OCI-LY1 (cell line): ENCODE measurements at regions not wholly inside any gene's neighbourhood (a gene's known extent, or its start where the extent isn't known, plus 50 kb on each side); places are given as distances from the start of the nearest gene placed in this dataset.

Experiments used
- H2AFZ ChIP-seq: fragments of 200-600 bp; sonication (generic), shearing (Covaris generic); 2 replicates; pipeline ENCODE4 v1.6.0; 2014; ENCODE audit warnings: antibody characterized with exemption, mild to moderate bottlenecking, low read length
- H3F3A ChIP-seq: fragments of 200-600 bp; sonication (generic), shearing (Covaris generic); 2 replicates; pipeline ENCODE4 v1.6.0; 2014; ENCODE audit warnings: mild to moderate bottlenecking, antibody characterized with exemption, low read length, moderate library complexity; ENCODE audit not compliant: insufficient read depth
- H3K27ac ChIP-seq: fragments of 200-600 bp; sonication (generic); 2 replicates; pipeline ENCODE4 v1.5.1; 2014; ENCODE audit warnings: low read length, mixed run types, mild to moderate bottlenecking, low read depth; ENCODE audit not compliant: poor library complexity, severe bottlenecking
- H3K27me3 ChIP-seq: fragments of 200-600 bp; sonication (generic); 2 replicates; pipeline ENCODE4 v1.6.0; 2014; ENCODE audit warnings: antibody characterized with exemption, mild to moderate bottlenecking, low read length, moderate library complexity; ENCODE audit not compliant: insufficient read depth
- H3K36me3 ChIP-seq: fragments of 200-600 bp; sonication (generic); 2 replicates; pipeline ENCODE4 v1.6.1; 2014; ENCODE audit warnings: mild to moderate bottlenecking, antibody characterized with exemption, low read length, moderate library complexity, mixed read lengths; ENCODE audit not compliant: insufficient read depth
- H3K4me1 ChIP-seq: fragments of 200-600 bp; sonication (generic); 2 replicates; pipeline ENCODE4 v1.5.1; 2014; ENCODE audit warnings: mild to moderate bottlenecking, low read length, moderate library complexity; ENCODE audit not compliant: insufficient read depth, severe bottlenecking
- H3K4me2 ChIP-seq: fragments of 200-600 bp; sonication (generic), shearing (Covaris generic); 2 replicates; pipeline ENCODE4 v1.6.1; 2014; ENCODE audit warnings: low read length
- H3K4me3 ChIP-seq: fragments of 200-600 bp; sonication (generic); 2 replicates; pipeline ENCODE4 v1.5.1; 2014; ENCODE audit warnings: low read length, low read depth, mild to moderate bottlenecking, mixed read lengths; ENCODE audit not compliant: poor library complexity, severe bottlenecking
- H3K79me2 ChIP-seq: fragments of 200-600 bp; shearing (Covaris generic); 2 replicates; pipeline ENCODE4 v1.6.1; 2016; ENCODE audit warnings: mixed run types, low read length, mixed read lengths; ENCODE audit not compliant: insufficient read depth
- H3K9ac ChIP-seq: fragments of 200-600 bp; sonication (generic), shearing (Covaris generic); 2 replicates; pipeline ENCODE4 v1.6.1; 2014; ENCODE audit warnings: mild to moderate bottlenecking, low read length, mixed read lengths
- H3K9me2 ChIP-seq: fragments of 200-600 bp; sonication (generic), shearing (Covaris generic); 2 replicates; pipeline ENCODE4 v1.6.1; 2014; ENCODE audit warnings: low read depth, mild to moderate bottlenecking, low read length, mixed read lengths
- H3K9me3 ChIP-seq: fragments of 200-600 bp; shearing (Covaris generic); 2 replicates; pipeline ENCODE4 v1.6.1; 2014; ENCODE audit warnings: low read length, mixed read lengths
- H4K20me1 ChIP-seq: fragments of 200-600 bp; sonication (generic), shearing (Covaris generic); 2 replicates; pipeline ENCODE4 v1.6.0; 2016; ENCODE audit warnings: mild to moderate bottlenecking, low read length; ENCODE audit not compliant: insufficient read depth
- CTCF ChIP-seq: fragments of 200-600 bp; sonication (generic), shearing (Covaris generic); IDR thresholded peaks from 2 replicates; pipeline ENCODE4 v1.5.1; 2017; ENCODE audit warnings: mild to moderate bottlenecking, antibody characterized with exemption, low read length, moderate library complexity, mixed read lengths
- EZH2 ChIP-seq: fragments of 200-600 bp; sonication (generic), shearing (Covaris generic); IDR thresholded peaks from 2 replicates; pipeline ENCODE4 v1.8.0; 2017; ENCODE audit warnings: borderline replicate concordance, mixed run types, mild to moderate bottlenecking, antibody characterized with exemption, low read length, moderate library complexity, mixed read lengths

DNA sequence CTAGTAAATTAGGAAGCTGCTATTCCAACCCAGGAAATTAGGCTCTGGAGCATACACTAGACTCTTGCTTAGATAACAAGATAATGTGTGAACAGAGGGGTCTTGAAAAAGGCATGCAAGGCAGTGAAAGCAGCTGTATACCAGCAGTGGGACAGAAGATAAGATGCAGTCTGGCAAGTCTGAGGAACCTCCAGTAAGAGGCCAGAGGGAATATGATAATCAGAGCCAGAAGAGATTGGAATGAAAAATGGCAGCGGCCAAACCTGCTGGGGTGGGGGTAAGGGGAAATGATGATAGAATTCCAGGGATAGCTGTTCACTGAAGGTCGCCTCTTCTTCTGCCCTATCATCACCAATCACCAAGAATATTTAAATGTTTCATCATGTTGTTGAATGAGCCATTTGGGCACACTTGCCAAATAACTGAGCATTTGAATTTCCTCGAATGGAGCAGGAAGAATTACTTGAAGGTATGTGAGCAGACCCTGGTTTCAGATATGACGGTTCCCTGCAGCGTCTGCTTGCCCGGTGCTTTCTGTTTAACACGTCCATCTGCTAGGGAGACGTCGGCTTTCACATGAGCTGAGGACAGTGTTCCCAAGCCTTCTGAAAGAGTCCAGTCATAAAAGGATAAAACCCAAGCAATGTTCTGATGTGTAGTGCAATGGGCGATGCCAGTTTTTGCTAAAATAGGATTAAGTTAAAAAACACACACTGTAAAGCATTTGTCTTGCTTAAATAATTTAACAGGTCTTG lies 173.3 kb downstream of the RWDD3 start:
- Histone ChIP-seq H3K79me2 (no peaks in the 10 kb centered on the region), H3K27me3 (no peaks in the 10 kb centered on the region), H3K9ac (no peak overlapping the region), H3K27ac (no peak overlapping the region), H3K4me2 (no peak overlapping the region), H3K9me2 (no peaks in the 10 kb centered on the region), H3F3A (no peaks in the 10 kb centered on the region), H2AFZ (no peak overlapping the region), H3K4me3 (no peak overlapping the region), H4K20me1 (no peaks in the 10 kb centered on the region), H3K36me3 (no peaks in the 10 kb centered on the region), H3K4me1 (no peaks in the 10 kb centered on the region), H3K9me3 (no peaks in the 10 kb centered on the region)
- TF ChIP-seq CTCF (no peak), EZH2 (no peak)

- Histone ChIP-seq H3K36me3 (no peaks in the 10 kb centered on the region), H2AFZ (no peak overlapping the region), H3K27ac (no peak overlapping the region), H3K79me2 (no peaks in the 10 kb centered on the region), H3K4me1 (no peaks in the 10 kb centered on the region), H3K9me3 (no peaks in the 10 kb centered on the region), H3K9me2 (no peaks in the 10 kb centered on the region), H3K4me2 (no peak overlapping the region), H3F3A (no peaks in the 10 kb centered on the region), H3K9ac (no peak overlapping the region), H3K4me3 (no peak overlapping the region), H3K27me3 (no peaks in the 10 kb centered on the region), H4K20me1 (no peaks in the 10 kb centered on the region)
- TF ChIP-seq CTCF (no peak), EZH2 (no peak)
Measured at GRCh38 chr1:95407886-95408291, 173.9 kb downstream of the RWDD3 start.

DNA sequence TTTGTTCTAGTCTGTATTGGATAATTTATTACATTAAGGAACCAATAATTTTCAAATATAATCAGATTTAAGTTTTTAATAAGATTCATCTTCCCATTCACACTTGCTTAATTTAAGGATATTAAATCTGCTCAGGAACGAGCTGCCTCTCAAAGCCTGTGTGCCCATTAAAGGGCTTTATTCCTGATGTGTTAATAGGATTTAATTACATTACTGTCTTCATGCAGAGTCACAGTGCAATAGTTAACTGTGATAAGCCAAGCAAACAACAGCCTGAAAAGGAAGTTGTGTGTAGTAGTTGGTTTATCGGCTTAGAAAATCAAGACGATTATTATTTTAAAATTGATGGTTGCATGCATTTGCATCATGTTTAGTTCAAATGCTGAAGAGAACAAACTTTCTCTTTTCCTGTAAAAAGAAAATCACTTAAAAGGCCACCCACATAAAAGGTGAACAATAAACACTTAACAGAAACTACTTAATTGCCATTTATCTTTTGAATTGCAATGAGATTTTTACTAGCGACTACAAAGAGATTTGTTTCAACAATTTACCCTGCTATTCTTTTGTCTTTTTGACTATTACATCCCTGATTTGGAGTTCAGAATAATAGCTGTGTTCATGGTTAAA lies 174.6 kb downstream of the RWDD3 start:
- Histone ChIP-seq H3K4me2 (no peak overlapping the region), H3K4me3 (no peak overlapping the region), H3K79me2 (no peaks in the 10 kb centered on the region), H3K27me3 (no peaks in the 10 kb centered on the region), H3K4me1 (no peaks in the 10 kb centered on the region), H3K36me3 (no peaks in the 10 kb centered on the region), H3K9ac (no peak overlapping the region), H4K20me1 (no peaks in the 10 kb centered on the region), H3K9me2 (no peaks in the 10 kb centered on the region), H3K9me3 (no peaks in the 10 kb centered on the region), H2AFZ (no peak overlapping the region), H3F3A (no peaks in the 10 kb centered on the region), H3K27ac (no peak overlapping the region)
- TF ChIP-seq CTCF, result no peak
- no peak for TF ChIP-seq EZH2
